OCI-LY1 (cell line): ENCODE measurements at regions not wholly inside any gene's neighbourhood (a gene's known extent, or its start where the extent isn't known, plus 50 kb on each side); places are given as distances from the start of the nearest gene placed in this dataset.
"Not testable (repeated sequence)": the region's sequence is repeated elsewhere in the genome, so short reads cannot be mapped to it uniquely, and the experiment has no call there.

ENCODE experiments used
- H2AFZ ChIP-seq: fragments of 200-600 bp; sonication (generic), shearing (Covaris generic); 2 replicates; pipeline ENCODE4 v1.6.0; 2014; ENCODE audit warnings: antibody characterized with exemption, mild to moderate bottlenecking, low read length
- H3F3A ChIP-seq: fragments of 200-600 bp; sonication (generic), shearing (Covaris generic); 2 replicates; pipeline ENCODE4 v1.6.0; 2014; ENCODE audit warnings: mild to moderate bottlenecking, antibody characterized with exemption, low read length, moderate library complexity; ENCODE audit not compliant: insufficient read depth
- H3K27ac ChIP-seq: fragments of 200-600 bp; sonication (generic); 2 replicates; pipeline ENCODE4 v1.5.1; 2014; ENCODE audit warnings: low read length, mixed run types, mild to moderate bottlenecking, low read depth; ENCODE audit not compliant: poor library complexity, severe bottlenecking
- H3K27me3 ChIP-seq: fragments of 200-600 bp; sonication (generic); 2 replicates; pipeline ENCODE4 v1.6.0; 2014; ENCODE audit warnings: antibody characterized with exemption, mild to moderate bottlenecking, low read length, moderate library complexity; ENCODE audit not compliant: insufficient read depth
- H3K36me3 ChIP-seq: fragments of 200-600 bp; sonication (generic); 2 replicates; pipeline ENCODE4 v1.6.1; 2014; ENCODE audit warnings: mild to moderate bottlenecking, antibody characterized with exemption, low read length, moderate library complexity, mixed read lengths; ENCODE audit not compliant: insufficient read depth
- H3K4me1 ChIP-seq: fragments of 200-600 bp; sonication (generic); 2 replicates; pipeline ENCODE4 v1.5.1; 2014; ENCODE audit warnings: mild to moderate bottlenecking, low read length, moderate library complexity; ENCODE audit not compliant: insufficient read depth, severe bottlenecking
- H3K4me2 ChIP-seq: fragments of 200-600 bp; sonication (generic), shearing (Covaris generic); 2 replicates; pipeline ENCODE4 v1.6.1; 2014; ENCODE audit warnings: low read length
- H3K4me3 ChIP-seq: fragments of 200-600 bp; sonication (generic); 2 replicates; pipeline ENCODE4 v1.5.1; 2014; ENCODE audit warnings: low read length, low read depth, mild to moderate bottlenecking, mixed read lengths; ENCODE audit not compliant: poor library complexity, severe bottlenecking
- H3K79me2 ChIP-seq: fragments of 200-600 bp; shearing (Covaris generic); 2 replicates; pipeline ENCODE4 v1.6.1; 2016; ENCODE audit warnings: mixed run types, low read length, mixed read lengths; ENCODE audit not compliant: insufficient read depth
- H3K9ac ChIP-seq: fragments of 200-600 bp; sonication (generic), shearing (Covaris generic); 2 replicates; pipeline ENCODE4 v1.6.1; 2014; ENCODE audit warnings: mild to moderate bottlenecking, low read length, mixed read lengths
- H3K9me2 ChIP-seq: fragments of 200-600 bp; sonication (generic), shearing (Covaris generic); 2 replicates; pipeline ENCODE4 v1.6.1; 2014; ENCODE audit warnings: low read depth, mild to moderate bottlenecking, low read length, mixed read lengths
- H3K9me3 ChIP-seq: fragments of 200-600 bp; shearing (Covaris generic); 2 replicates; pipeline ENCODE4 v1.6.1; 2014; ENCODE audit warnings: low read length, mixed read lengths
- H4K20me1 ChIP-seq: fragments of 200-600 bp; sonication (generic), shearing (Covaris generic); 2 replicates; pipeline ENCODE4 v1.6.0; 2016; ENCODE audit warnings: mild to moderate bottlenecking, low read length; ENCODE audit not compliant: insufficient read depth
- CTCF ChIP-seq: fragments of 200-600 bp; sonication (generic), shearing (Covaris generic); IDR thresholded peaks from 2 replicates; pipeline ENCODE4 v1.5.1; 2017; ENCODE audit warnings: mild to moderate bottlenecking, antibody characterized with exemption, low read length, moderate library complexity, mixed read lengths
- EZH2 ChIP-seq: fragments of 200-600 bp; sonication (generic), shearing (Covaris generic); IDR thresholded peaks from 2 replicates; pipeline ENCODE4 v1.8.0; 2017; ENCODE audit warnings: borderline replicate concordance, mixed run types, mild to moderate bottlenecking, antibody characterized with exemption, low read length, moderate library complexity, mixed read lengths

- not testable (repeated sequence) for H3K27me3 ChIP-seq, H3K36me3 ChIP-seq, H4K20me1 ChIP-seq, H3K9ac ChIP-seq, H3K27ac ChIP-seq, H3K4me1 ChIP-seq, H2AFZ ChIP-seq, H3K9me3 ChIP-seq, H3K4me3 ChIP-seq, H3K9me2 ChIP-seq, H3F3A ChIP-seq, H3K79me2 ChIP-seq, H3K4me2 ChIP-seq
Measured at GRCh38 chr17:22384461-22384800, 692.1 kb downstream of the KCNJ18 start.

- H3K9me2 ChIP-seq, H3K9me3 ChIP-seq, H3K4me1 ChIP-seq: not testable (repeated sequence)
Measured at GRCh38 chr17:22398446-22398845, 706.1 kb downstream of the KCNJ18 start.

GRCh38 chr17:22399037-22399436, 706.7 kb downstream of the KCNJ18 start:
- not testable (repeated sequence) for H3K9me2 ChIP-seq, H3F3A ChIP-seq, H3K9ac ChIP-seq, H3K9me3 ChIP-seq, H4K20me1 ChIP-seq, H3K79me2 ChIP-seq, H3K4me3 ChIP-seq, H3K36me3 ChIP-seq, H3K4me1 ChIP-seq, H3K27ac ChIP-seq, H2AFZ ChIP-seq, H3K27me3 ChIP-seq, H3K4me2 ChIP-seq

More at GRCh38 chr17:22398446-22398845, 706.1 kb downstream of the KCNJ18 start:
- not testable (repeated sequence) for H3K4me3 ChIP-seq, H4K20me1 ChIP-seq, H3K27ac ChIP-seq, H2AFZ ChIP-seq, H3F3A ChIP-seq, H3K36me3 ChIP-seq, H3K27me3 ChIP-seq, H3K9ac ChIP-seq, H3K4me2 ChIP-seq, H3K79me2 ChIP-seq

- H3K9me3 ChIP-seq, H2AFZ ChIP-seq, H3K4me3 ChIP-seq, H3K9me2 ChIP-seq, H3K9ac ChIP-seq, H3K79me2 ChIP-seq, H3K27me3 ChIP-seq, H3K4me1 ChIP-seq, H4K20me1 ChIP-seq, H3K36me3 ChIP-seq, H3K4me2 ChIP-seq, H3F3A ChIP-seq, H3K27ac ChIP-seq: not testable (repeated sequence)
Measured at GRCh38 chr17:22405080-22405479, 712.8 kb downstream of the KCNJ18 start.

GRCh38 chr17:22409160-22409751, 716.9 kb downstream of the KCNJ18 start:
- Histone ChIP-seq H3K79me2 (no peaks in the 10 kb centered on the region), H2AFZ (no peak overlapping the region), H4K20me1 (no peaks in the 10 kb centered on the region), H3F3A (no peaks in the 10 kb centered on the region), H3K27me3 (no peaks in the 10 kb centered on the region), H3K9ac (no peak overlapping the region), H3K9me2 (no peaks in the 10 kb centered on the region), H3K4me3 (no peak overlapping the region), H3K4me2 (no peak overlapping the region), H3K27ac (no peak overlapping the region), H3K36me3 (no peaks in the 10 kb centered on the region), H3K9me3 (no peaks in the 10 kb centered on the region), H3K4me1 (no peaks in the 10 kb centered on the region)
- no peak for TF ChIP-seq CTCF
- TF ChIP-seq EZH2: no peak
